ENCODE measurements at regions not wholly inside any gene's neighbourhood (a gene's known extent, or its start where the extent isn't known, plus 50 kb on each side); places are given as distances from the start of the nearest gene placed in this dataset.

GRCh38 chr13:103510007-103510535 lies 443.9 kb upstream of the SLC10A2 start:
- no peak overlapping the region for H3K27ac ChIP-seq
- intact Hi-C loops (cut with DNase I) = no loop called here

GRCh38 chr13:103497404-103497803 lies 431.2 kb upstream of the SLC10A2 start:
- Histone ChIP-seq H3K9me3 (no peaks in the 10 kb centered on the region), H3K27me3 (no peaks in the 10 kb centered on the region), H3K4me3 (no peak overlapping the region), H3K36me3 (no peaks in the 10 kb centered on the region), H3K27ac (no peak overlapping the region), H3K4me1 (no peaks in the 10 kb centered on the region)
- TF ChIP-seq POLR2AphosphoS5 (IDR thresholded peaks at IDR 0.05) = no peak
- TF ChIP-seq POLR2A (IDR thresholded peaks at IDR 0.05) = no peak
- TF ChIP-seq CTCF (IDR thresholded peaks at IDR 0.05) = no peak
- no peak for TF ChIP-seq EP300 (IDR thresholded peaks at IDR 0.05)
- intact Hi-C loops (cut with DNase I) = no loop called here
- WGBS, 2 donors = 94 to 96% methylated on average over 1 of the region's 1 CpG
- DNase-seq = no peak

More at GRCh38 chr13:103510007-103510535, 443.9 kb upstream of the SLC10A2 start:
- no peak for TF ChIP-seq EP300 (IDR thresholded peaks at IDR 0.05)
- TF ChIP-seq POLR2AphosphoS5 (IDR thresholded peaks at IDR 0.05) = no peak
- TF ChIP-seq CTCF (IDR thresholded peaks at IDR 0.05) = no peak
- TF ChIP-seq POLR2A (IDR thresholded peaks at IDR 0.05) = no peak
- no peaks in the 10 kb centered on the region for H3K36me3 ChIP-seq
- no peaks in the 10 kb centered on the region for H3K4me1 ChIP-seq
- 88 to 93% methylated on average over 13 of the region's 13 CpGs for WGBS, 2 donors
- H3K9me3 ChIP-seq = no peaks in the 10 kb centered on the region
- H3K27me3 ChIP-seq = no peaks in the 10 kb centered on the region
- no peak for DNase-seq
- H3K4me3 ChIP-seq = no peak overlapping the region

GRCh38 chr13:103487841-103488240 lies 421.6 kb upstream of the SLC10A2 start:
- Histone ChIP-seq H3K36me3 (no peaks in the 10 kb centered on the region), H3K4me1 (no peaks in the 10 kb centered on the region), H3K9me3 (no peaks in the 10 kb centered on the region), H3K4me3 (no peak overlapping the region), H3K27me3 (no peaks in the 10 kb centered on the region), H3K27ac (no peak overlapping the region)
- no peak for TF ChIP-seq EP300 (IDR thresholded peaks at IDR 0.05)
- TF ChIP-seq CTCF (IDR thresholded peaks at IDR 0.05) = no peak
- TF ChIP-seq POLR2A (IDR thresholded peaks at IDR 0.05) = no peak
- TF ChIP-seq POLR2AphosphoS5 (IDR thresholded peaks at IDR 0.05) = no peak
- intact Hi-C loops (cut with DNase I) = no loop called here
- 54 to 78% methylated on average over 2 of the region's 2 CpGs for WGBS, 2 donors
- DNase-seq = no peak

- Histone ChIP-seq H3K27me3 (no peaks in the 10 kb centered on the region), H3K36me3 (no peaks in the 10 kb centered on the region), H3K4me3 (no peak overlapping the region), H3K4me1 (no peaks in the 10 kb centered on the region), H3K27ac (no peak overlapping the region), H3K9me3 (no peaks in the 10 kb centered on the region)
- no peak for TF ChIP-seq POLR2A (IDR thresholded peaks at IDR 0.05)
- TF ChIP-seq EP300 (IDR thresholded peaks at IDR 0.05) = no peak
- TF ChIP-seq POLR2AphosphoS5 (IDR thresholded peaks at IDR 0.05) = no peak
- TF ChIP-seq CTCF (IDR thresholded peaks at IDR 0.05) = no peak
- no peak for DNase-seq
- WGBS, 2 donors = 97 to 98% methylated on average over 1 of the region's 1 CpG
- intact Hi-C loops (cut with DNase I) = no loop called here
These were observed 406.9 kb upstream of the SLC10A2 start for GRCh38 chr13:103473081-103473480.

GRCh38 chr13:103471896-103472295 lies 405.7 kb upstream of the SLC10A2 start:
- Histone ChIP-seq H3K9me3 (no peaks in the 10 kb centered on the region), H3K4me3 (no peak overlapping the region), H3K27me3 (no peaks in the 10 kb centered on the region), H3K36me3 (no peaks in the 10 kb centered on the region), H3K4me1 (no peaks in the 10 kb centered on the region), H3K27ac (no peak overlapping the region)
- DNase-seq = no peak
- intact Hi-C loops (cut with DNase I) = no loop called here
- TF ChIP-seq POLR2AphosphoS5 (IDR thresholded peaks at IDR 0.05) (no peak), EP300 (IDR thresholded peaks at IDR 0.05) (no peak), POLR2A (IDR thresholded peaks at IDR 0.05) (no peak), CTCF (IDR thresholded peaks at IDR 0.05) (no peak)
- WGBS, 2 donors = 77 to 79% methylated on average over 4 of the region's 4 CpGs
